H1 (cell line): ENCODE measurements at regions not wholly inside any gene's neighbourhood (a gene's known extent, or its start where the extent isn't known, plus 50 kb on each side); places are given as distances from the start of the nearest gene placed in this dataset.

Source experiments
- CTCF ChIA-PET: fragments of 300-600 bp; sonication (Branson Sonifier 250); formaldehyde crosslinking; loops from one replicate; lab custom pipeline; 2021; ENCODE audit not compliant: partially characterized antibody; lab: Charles Lee
- POLR2A ChIA-PET: fragments of 300-600 bp; sonication (Branson Sonifier 250); formaldehyde crosslinking; loops from one replicate; lab custom pipeline; 2021; ENCODE audit warnings: inconsistent platforms; ENCODE audit not compliant: partially characterized antibody; lab: Charles Lee
- DNase-seq, 2 experiments: peaks; one replicate each; pipeline versions ENCODE4 v3.0.0 to v3.0.0-alpha.2; 2010 to 2022; ENCODE audit warnings: low spot score in 2 of 2, low read depth in 1 of 2, mixed read lengths in 1 of 2
- FAIRE-seq: peaks from 2 replicates; lab custom pipeline; 2011; peaks lifted over from hg19 to GRCh38; lab: Jason Lieb, UNC
- H2AFZ ChIP-seq: 2 replicates; pipeline ENCODE4 v1.8.1; 2012; ENCODE audit warnings: low read length, inconsistent platforms
- H2AK5ac ChIP-seq: 2 replicates; pipeline ENCODE4 v1.6.1; 2013; ENCODE audit warnings: low read depth, low read length
- H2BK120ac ChIP-seq: replicated peaks from 2 replicates; pipeline ENCODE3; 2013; ENCODE audit warnings: low read depth, low read length, inconsistent platforms
- H2BK12ac ChIP-seq: 2 replicates; pipeline ENCODE4 v1.6.1; 2013; ENCODE audit warnings: low read depth, low read length
- H2BK15ac ChIP-seq: 2 replicates; pipeline ENCODE4 v1.6.1; 2013; ENCODE audit warnings: low read length
- H2BK20ac ChIP-seq: 2 replicates; pipeline ENCODE4 v1.6.1; 2013; ENCODE audit warnings: low read length
- H2BK5ac ChIP-seq: 2 replicates; pipeline ENCODE4 v1.6.1; 2013; ENCODE audit warnings: low read depth, low read length
- H3K14ac ChIP-seq: 2 replicates; pipeline ENCODE4 v1.6.1; 2013; ENCODE audit warnings: inconsistent platforms; ENCODE audit not compliant: insufficient read length
- H3K18ac ChIP-seq: 2 replicates; pipeline ENCODE4 v1.6.1; 2013; ENCODE audit warnings: low read length; ENCODE audit errors: extremely low read depth
- H3K23ac ChIP-seq: 2 replicates; pipeline ENCODE4 v1.6.1; 2013; ENCODE audit warnings: inconsistent platforms; ENCODE audit not compliant: insufficient read length
- H3K23me2 ChIP-seq: 2 replicates; pipeline ENCODE4 v1.6.1; 2013; ENCODE audit warnings: low read depth, low read length
- H3K27ac ChIP-seq: 2 replicates; pipeline ENCODE4 v1.6.1; 2011; ENCODE audit warnings: low read depth, low read length, inconsistent platforms
- H3K27me3 ChIP-seq, 4 experiments: replicated peaks in 1 of 4; 1 replicate in 1 of 4; 2 replicates in 3 of 4; pipeline versions ENCODE4 v1.6.1 to v1.8.1; 2011 to 2013; ENCODE audit warnings: low read length in 3 of 4, mild to moderate bottlenecking in 3 of 4, inconsistent platforms in 2 of 4, mixed read lengths in 2 of 4, moderate library complexity in 1 of 4; ENCODE audit not compliant: control insufficient read depth in 3 of 4, insufficient read depth in 3 of 4; ENCODE audit errors: extremely low read depth in 1 of 4
- H3K36me3 ChIP-seq, 4 experiments: 2 replicates each; pipeline versions ENCODE4 v1.6.1 to v1.8.1; 2011 to 2013; ENCODE audit warnings: mild to moderate bottlenecking in 4 of 4, low read length in 3 of 4, moderate library complexity in 2 of 4, control low read depth in 1 of 4, inconsistent platforms in 1 of 4; ENCODE audit not compliant: insufficient read depth in 4 of 4, control insufficient read depth in 2 of 4
- H3K4ac ChIP-seq: replicated peaks from 2 replicates; pipeline ENCODE3; 2013; ENCODE audit warnings: low read length, low read depth, mixed read lengths, inconsistent platforms; ENCODE audit not compliant: insufficient read length
- H3K4me1 ChIP-seq, 4 experiments: replicated peaks in 1 of 4; 1 replicate in 1 of 4; 2 replicates in 3 of 4; pipeline versions ENCODE4 v1.6.1 to v1.8.1; 2011 to 2013; ENCODE audit warnings: low read length in 3 of 4, inconsistent platforms in 2 of 4, mixed read lengths in 1 of 4; ENCODE audit not compliant: insufficient read depth in 4 of 4, control insufficient read depth in 3 of 4
- H3K4me2 ChIP-seq, 2 experiments: 2 replicates each; pipeline versions ENCODE4 v1.6.1 to v1.8.1; 2011 to 2013; ENCODE audit warnings: low read depth in 2 of 2, low read length in 2 of 2, control low read depth in 1 of 2, inconsistent platforms in 1 of 2, mild to moderate bottlenecking in 1 of 2; ENCODE audit not compliant: insufficient read depth in 1 of 2
- H3K4me3 ChIP-seq, 4 experiments: fragments of 200-600, 300-600 bp in 1 of 4; sonication (generic), shearing (Covaris generic), sonication (Bioruptor Twin) in 1 of 4; 2 replicates each; pipeline versions ENCODE4 v1.5.1 to v1.8.1; 2011 to 2016; ENCODE audit warnings: low read length in 4 of 4, low read depth in 3 of 4, control low read depth in 2 of 4, inconsistent platforms in 2 of 4, mild to moderate bottlenecking in 2 of 4, mixed read lengths in 1 of 4, moderate library complexity in 1 of 4; ENCODE audit not compliant: insufficient read depth in 2 of 4; ENCODE audit errors: extremely low read depth in 1 of 4
- H3K56ac ChIP-seq: replicated peaks from 2 replicates; pipeline ENCODE3; 2013; ENCODE audit warnings: low read depth, mild to moderate bottlenecking, mixed read lengths, low read length, inconsistent platforms; ENCODE audit not compliant: insufficient read length
- H3K79me1 ChIP-seq: 2 replicates; pipeline ENCODE4 v1.6.1; 2013; ENCODE audit warnings: low read depth, low read length, control low read depth
- H3K79me2 ChIP-seq, 2 experiments: 2 replicates each; pipeline versions ENCODE4 v1.6.1 to v1.8.1; 2012 to 2013; ENCODE audit warnings: low read length in 2 of 2, mild to moderate bottlenecking in 2 of 2, inconsistent platforms in 1 of 2; ENCODE audit not compliant: insufficient read depth in 2 of 2, control insufficient read depth in 1 of 2
- H3K9ac ChIP-seq, 4 experiments: replicated peaks in 1 of 4; 1 replicate in 1 of 4; 2 replicates in 3 of 4; pipeline versions ENCODE4 v1.6.1 to v1.8.1; 2011 to 2013; ENCODE audit warnings: low read depth in 3 of 4, low read length in 3 of 4, control low read depth in 2 of 4, mild to moderate bottlenecking in 2 of 4, moderate library complexity in 2 of 4, inconsistent platforms in 1 of 4; ENCODE audit errors: extremely low read depth in 1 of 4
- H3K9me3 ChIP-seq, 2 experiments: 2 replicates each; pipeline versions ENCODE4 v1.6.1 to v1.8.1; 2012 to 2013; ENCODE audit warnings: mild to moderate bottlenecking in 2 of 2, moderate library complexity in 2 of 2, control low read depth in 1 of 2, inconsistent platforms in 1 of 2, low read depth in 1 of 2, low read length in 1 of 2, mixed read lengths in 1 of 2; ENCODE audit not compliant: insufficient read depth in 2 of 2
- H4K20me1 ChIP-seq, 2 experiments: replicated peaks in 1 of 2; 2 replicates each; pipeline versions ENCODE3 to v1.8.1; 2011 to 2013; ENCODE audit warnings: inconsistent platforms in 2 of 2, low read length in 2 of 2, mild to moderate bottlenecking in 1 of 2; ENCODE audit not compliant: insufficient read depth in 2 of 2, control insufficient read depth in 1 of 2
- H4K5ac ChIP-seq: 2 replicates; pipeline ENCODE4 v1.6.1; 2013; ENCODE audit warnings: low read length, low read depth, mixed read lengths, inconsistent platforms; ENCODE audit not compliant: insufficient read length
- H4K8ac ChIP-seq: 2 replicates; pipeline ENCODE4 v1.8.0; 2013; ENCODE audit warnings: mild to moderate bottlenecking, moderate library complexity, low read length, inconsistent platforms; ENCODE audit not compliant: insufficient read depth; ENCODE audit errors: extremely low read depth
- H4K91ac ChIP-seq: replicated peaks from 2 replicates; pipeline ENCODE3; 2013; ENCODE audit warnings: low read length, mixed read lengths, inconsistent platforms; ENCODE audit not compliant: insufficient read length
- ASH2L ChIP-seq: fragments of 200-600, 300-600 bp; sonication (generic); IDR thresholded peaks from one replicate; pipeline ENCODE4 v1.7.1; 2017; ENCODE audit warnings: low read length
- ATF2 ChIP-seq: IDR thresholded peaks from 2 replicates; pipeline ENCODE4 v1.6.1; 2012; ENCODE audit warnings: low read length, inconsistent platforms
- BCL11A ChIP-seq, 2 experiments: IDR thresholded peaks; one replicate each; pipeline ENCODE4 v1.6.1; 2011; ENCODE audit warnings: low read depth in 2 of 2, low read length in 2 of 2, mild to moderate bottlenecking in 2 of 2
- BRCA1 ChIP-seq: IDR thresholded peaks from 2 replicates; pipeline ENCODE4 v1.6.1; 2012; ENCODE audit warnings: low read depth, low read length, improper control_type of control experiment
- CBX8 ChIP-seq: fragments of 300-800, 300-1000 bp; sonication (generic); IDR thresholded peaks from 2 replicates; pipeline ENCODE4 v1.7.1; 2016; ENCODE audit warnings: low read depth, low read length, borderline replicate concordance
- EP300 ChIP-seq, 2 experiments: IDR thresholded peaks; 1 replicate in 1 of 2; 2 replicates in 1 of 2; pipeline ENCODE4 v1.6.1; 2011 to 2012; ENCODE audit warnings: low read depth in 2 of 2, low read length in 2 of 2, mild to moderate bottlenecking in 2 of 2, borderline replicate concordance in 1 of 2, inconsistent platforms in 1 of 2, moderate library complexity in 1 of 2
- JUN ChIP-seq: IDR thresholded peaks from 2 replicates; pipeline ENCODE4 v1.6.1; 2011; ENCODE audit warnings: low read depth, mild to moderate bottlenecking, improper control_type of control experiment, low read length
- NRF1 ChIP-seq: IDR thresholded peaks from 2 replicates; pipeline ENCODE4 v1.6.1; 2011; ENCODE audit warnings: mild to moderate bottlenecking, low read depth, low read length, improper control_type of control experiment
- SIN3A ChIP-seq, 2 experiments: IDR thresholded peaks in 1 of 2; conservative IDR thresholded peaks in 1 of 2; 2 replicates each; pipeline ENCODE4 v1.6.1; 2011 to 2012; ENCODE audit warnings: low read length in 2 of 2, improper control_type of control experiment in 1 of 2, low read depth in 1 of 2, mild to moderate bottlenecking in 1 of 2
- TCF12 ChIP-seq: IDR thresholded peaks from 2 replicates; pipeline ENCODE4 v1.6.1; 2011; ENCODE audit warnings: low read depth, mild to moderate bottlenecking, low read length
- TEAD4 ChIP-seq: IDR thresholded peaks from 2 replicates; pipeline ENCODE4 v1.6.1; 2012; ENCODE audit warnings: low read depth, low read length, inconsistent platforms, mixed read lengths
- WGBS, 2 experiments: shearing (Covaris generic) in 1 of 2; methylation state at CpG; one replicate each; pipeline versions ENCODE4 v1.1.6 to v1.1.7; 2013 to 2015; ENCODE audit warnings: low lambda C conversion rate in 2 of 2, mixed read lengths in 2 of 2, inconsistent platforms in 1 of 2, low coverage in 1 of 2, missing lambda C conversion rate in 1 of 2; ENCODE audit not compliant: insufficient replicate concordance in 2 of 2, insufficient coverage in 1 of 2, insufficient read length in 1 of 2; ENCODE audit errors: extremely low coverage in 1 of 2, missing lambda C conversion rate in 1 of 2; 5-methylcytosine and 5-hydroxymethylcytosine counted together

- no peak overlapping the region for H3K9ac ChIP-seq
- H3K79me1 ChIP-seq, result no peaks in the 10 kb centered on the region
- H3K23me2 ChIP-seq, result no peaks in the 10 kb centered on the region; the same call in 1 of the 2 replicates
- no peak overlapping the region for H3K4me2 ChIP-seq
- DNase-seq (no peak), FAIRE-seq (no peak)
- no peak overlapping the region for H3K4ac ChIP-seq
- H2BK120ac ChIP-seq, result no peak overlapping the region
- no peak overlapping the region for H2BK15ac ChIP-seq
- no peak overlapping the region for H4K91ac ChIP-seq
- no peaks in the 10 kb centered on the region for H4K20me1 ChIP-seq
- no peak overlapping the region for H3K56ac ChIP-seq
- ChIA-PET CTCF (interaction anchor here (0.6 to 1.5 kb wide), 5 partner anchors 9 to 97 kb away, joined by 3 to 7 read pairs (median 4); no protein-coding TSS in a partner anchor), POLR2A (interaction anchor here (0.9 to 1.1 kb wide), 2 partner anchors 17 to 122 kb away, joined by 3 to 4 read pairs; no protein-coding TSS in a partner anchor)
- no peak overlapping the region for H2BK12ac ChIP-seq
- no peak overlapping the region for H3K14ac ChIP-seq
- H3K4me1 ChIP-seq, result 0 out of 7 replicates have a peak, but pooled peaks cover 0 to 2% (median 0%) of the 10 kb centered on the region in 4 experiments
- no peaks in the 10 kb centered on the region for H3K27me3 ChIP-seq
- no peak overlapping the region for H3K4me3 ChIP-seq
- H2BK5ac ChIP-seq, result no peak overlapping the region
- H3K79me2 ChIP-seq, result no peaks in the 10 kb centered on the region
- no peaks in the 10 kb centered on the region for H3K9me3 ChIP-seq
- H2AK5ac ChIP-seq, result no peak overlapping the region
- no peak overlapping the region for H3K23ac ChIP-seq
- H2BK20ac ChIP-seq, result no peak overlapping the region
- H3K27ac ChIP-seq, result no peak overlapping the region
- H3K36me3 ChIP-seq, result no peaks in the 10 kb centered on the region; a peak in 1 of 8 replicates
- no peak overlapping the region for H4K8ac ChIP-seq
- H2AFZ ChIP-seq, result no peak overlapping the region
- H3K18ac ChIP-seq, result no peak overlapping the region
- no peak overlapping the region for H4K5ac ChIP-seq
- WGBS, 2 experiments, result 87% methylated on average over 8 of the region's 8 CpGs; no CpG with 5 or more reads in 1 of the 2 experiments
- TF ChIP-seq TCF12 (no peak), ATF2 (no peak), NRF1 (no peak), SIN3A (conservative IDR thresholded peaks at IDR 0.05 in 1 of 2, IDR thresholded peaks at IDR 0.05 in 1 of 2; ENCODE audit: low read depth in 1 of 2, low read length in 2 of 2) (no peak), CBX8 (no peak), ASH2L (no peak), JUN (no peak), BRCA1 (no peak), TEAD4 (no peak), EP300 (IDR thresholded peaks at IDR 0.05; ENCODE audit: borderline replicate concordance in 1 of 2, low read depth in 2 of 2, low read length in 2 of 2) (no peak), BCL11A (IDR thresholded peaks at IDR 0.05; ENCODE audit: low read depth in 2 of 2, low read length in 2 of 2) (no peak)
Measured at GRCh38 chr1:93757256-93758036, 75.8 kb upstream of the BCAR3 start.
